ENCODE measurements at regions not wholly inside any gene's neighbourhood (a gene's known extent, or its start where the extent isn't known, plus 50 kb on each side); places are given as distances from the start of the nearest gene placed in this dataset.

GRCh38 chr14:71852181-71852580 lies 80.0 kb upstream of the RGS6 start:
- H3K27ac ChIP-seq (ENCODE audit: insufficient read depth, low read length, poor library complexity, severe bottlenecking): no peak overlapping the region
- H3K9me3 ChIP-seq (ENCODE audit: control insufficient read depth in 2 of 2, low read length in 2 of 2): peaks cover 0 to 2% of the 10 kb centered on the region in 2 experiments
- peaks cover 2% of the 10 kb centered on the region for H3K27me3 ChIP-seq (ENCODE audit: control insufficient read depth, insufficient read depth, low read length)
- H3K36me3 ChIP-seq (ENCODE audit: control insufficient read depth, insufficient read depth, low read length): no peaks in the 10 kb centered on the region
- no peak for DNase-seq
- H3K4me3 Mint-ChIP-seq: no peak overlapping the region
- H3K4me3 ChIP-seq (ENCODE audit: low read depth, low read length): no peak overlapping the region
- H3K27me3 Mint-ChIP-seq: peaks cover 36% of the 10 kb centered on the region
- peaks cover 0 to 16% (median 4%) of the 10 kb centered on the region in 7 donors for H3K9me3 Mint-ChIP-seq
- H3K4me1 Mint-ChIP-seq: no peaks in the 10 kb centered on the region
- ATAC-seq (ENCODE audit: low read depth in 2 of 2): no peak
- H3K4me1 ChIP-seq (ENCODE audit: control insufficient read depth, insufficient read depth, low read length, poor library complexity, severe bottlenecking): no peaks in the 10 kb centered on the region
- no peaks in the 10 kb centered on the region for H3K36me3 Mint-ChIP-seq
- H3K27ac Mint-ChIP-seq: no peak overlapping the region

- Mint-ChIP-seq H3K4me3 (no peak overlapping the region), H3K27me3 (peaks cover 46% of the 10 kb centered on the region), H3K36me3 (no peaks in the 10 kb centered on the region), H3K4me1 (no peaks in the 10 kb centered on the region), H3K9me3 (peaks cover 0 to 12% (median 4%) of the 10 kb centered on the region in 7 donors), H3K27ac (no peak overlapping the region)
- no peaks in the 10 kb centered on the region for H3K4me1 ChIP-seq (ENCODE audit: control insufficient read depth, insufficient read depth, low read length, poor library complexity, severe bottlenecking)
- H3K4me3 ChIP-seq (ENCODE audit: low read depth, low read length): no peak overlapping the region
- ATAC-seq (ENCODE audit: low read depth in 2 of 2) (no peak), DNase-seq (peak; percentile 0 to 38 (median 7))
- no peaks in the 10 kb centered on the region for H3K9me3 ChIP-seq (ENCODE audit: control insufficient read depth in 2 of 2, low read length in 2 of 2)
- H3K27me3 ChIP-seq (ENCODE audit: control insufficient read depth, insufficient read depth, low read length): peaks cover 8% of the 10 kb centered on the region
- no peaks in the 10 kb centered on the region for H3K36me3 ChIP-seq (ENCODE audit: control insufficient read depth, insufficient read depth, low read length)
- H3K27ac ChIP-seq (ENCODE audit: insufficient read depth, low read length, poor library complexity, severe bottlenecking): no peak overlapping the region
Observed at GRCh38 chr14:71855399-71856036, 76.7 kb upstream of the RGS6 start.

GRCh38 chr14:71856199-71856919 lies 75.9 kb upstream of the RGS6 start:
- H3K27me3 Mint-ChIP-seq: peaks cover 46% of the 10 kb centered on the region
- H3K4me3 Mint-ChIP-seq: no peak overlapping the region
- peak in 1 of 3 donors; percentile 11 for DNase-seq
- peaks cover 8% of the 10 kb centered on the region for H3K27me3 ChIP-seq (ENCODE audit: control insufficient read depth, insufficient read depth, low read length)
- H3K4me3 ChIP-seq (ENCODE audit: low read depth, low read length): no peak overlapping the region
- no peaks in the 10 kb centered on the region for H3K36me3 Mint-ChIP-seq
- no peaks in the 10 kb centered on the region for H3K4me1 Mint-ChIP-seq
- no peak overlapping the region for H3K27ac Mint-ChIP-seq
- no peaks in the 10 kb centered on the region for H3K36me3 ChIP-seq (ENCODE audit: control insufficient read depth, insufficient read depth, low read length)
- no peak overlapping the region for H3K27ac ChIP-seq (ENCODE audit: insufficient read depth, low read length, poor library complexity, severe bottlenecking)
- no peak for ATAC-seq (ENCODE audit: low read depth in 2 of 2)
- no peaks in the 10 kb centered on the region for H3K4me1 ChIP-seq (ENCODE audit: control insufficient read depth, insufficient read depth, low read length, poor library complexity, severe bottlenecking)
- H3K9me3 Mint-ChIP-seq: peaks cover 0 to 15% (median 4%) of the 10 kb centered on the region in 7 donors
- no peaks in the 10 kb centered on the region for H3K9me3 ChIP-seq (ENCODE audit: control insufficient read depth in 2 of 2, low read length in 2 of 2)

GRCh38 chr14:71863049-71863448 lies 69.2 kb upstream of the RGS6 start:
- Histone ChIP-seq H3K27me3 (ENCODE audit: control insufficient read depth, insufficient read depth, low read length) (peaks cover 6% of the 10 kb centered on the region), H3K9me3 (ENCODE audit: control insufficient read depth in 2 of 2, low read length in 2 of 2) (no peaks in the 10 kb centered on the region), H3K36me3 (ENCODE audit: control insufficient read depth, insufficient read depth, low read length) (no peaks in the 10 kb centered on the region), H3K27ac (ENCODE audit: insufficient read depth, low read length, poor library complexity, severe bottlenecking) (no peak overlapping the region), H3K4me1 (ENCODE audit: control insufficient read depth, insufficient read depth, low read length, poor library complexity, severe bottlenecking) (no peaks in the 10 kb centered on the region), H3K4me3 (ENCODE audit: low read depth, low read length) (no peak overlapping the region)
- DNase-seq: no peak
- Mint-ChIP-seq H3K9me3 (peaks cover 0 to 9% (median 0%) of the 10 kb centered on the region in 7 donors), H3K4me1 (no peaks in the 10 kb centered on the region), H3K27ac (no peak overlapping the region), H3K27me3 (peaks cover 39% of the 10 kb centered on the region), H3K4me3 (no peak overlapping the region), H3K36me3 (no peaks in the 10 kb centered on the region)
- no peak for ATAC-seq (ENCODE audit: low read depth in 2 of 2)

GRCh38 chr14:71863766-71864165 lies 68.5 kb upstream of the RGS6 start:
- H3K27me3 Mint-ChIP-seq: peaks cover 37% of the 10 kb centered on the region
- DNase-seq: no peak
- no peaks in the 10 kb centered on the region for H3K9me3 ChIP-seq (ENCODE audit: control insufficient read depth in 2 of 2, low read length in 2 of 2)
- H3K27me3 ChIP-seq (ENCODE audit: control insufficient read depth, insufficient read depth, low read length): peaks cover 5% of the 10 kb centered on the region
- H3K4me1 ChIP-seq (ENCODE audit: control insufficient read depth, insufficient read depth, low read length, poor library complexity, severe bottlenecking): no peaks in the 10 kb centered on the region
- H3K4me3 Mint-ChIP-seq: no peak overlapping the region
- no peak for ATAC-seq (ENCODE audit: low read depth in 2 of 2)
- H3K4me3 ChIP-seq (ENCODE audit: low read depth, low read length): no peak overlapping the region
- peaks cover 0 to 7% (median 0%) of the 10 kb centered on the region in 7 donors for H3K9me3 Mint-ChIP-seq
- H3K36me3 Mint-ChIP-seq: no peaks in the 10 kb centered on the region
- H3K36me3 ChIP-seq (ENCODE audit: control insufficient read depth, insufficient read depth, low read length): no peaks in the 10 kb centered on the region
- H3K27ac Mint-ChIP-seq: no peak overlapping the region
- H3K27ac ChIP-seq (ENCODE audit: insufficient read depth, low read length, poor library complexity, severe bottlenecking): no peak overlapping the region
- H3K4me1 Mint-ChIP-seq: no peaks in the 10 kb centered on the region

All from CD4-positive, CD25-positive, alpha-beta regulatory T cell (primary cell).